HG02884 (cell line): ENCODE measurements at regions not wholly inside any gene's neighbourhood (a gene's known extent, or its start where the extent isn't known, plus 50 kb on each side); places are given as distances from the start of the nearest gene placed in this dataset.

Experiments used
- ATAC-seq: cut with Tn5 transposase; IDR thresholded peaks from one replicate; pipeline ENCODE4 v1.9.1; 2021; ENCODE audit warnings: mild to moderate bottlenecking, moderate library complexity; ENCODE audit not compliant: unreplicated experiment

DNA sequence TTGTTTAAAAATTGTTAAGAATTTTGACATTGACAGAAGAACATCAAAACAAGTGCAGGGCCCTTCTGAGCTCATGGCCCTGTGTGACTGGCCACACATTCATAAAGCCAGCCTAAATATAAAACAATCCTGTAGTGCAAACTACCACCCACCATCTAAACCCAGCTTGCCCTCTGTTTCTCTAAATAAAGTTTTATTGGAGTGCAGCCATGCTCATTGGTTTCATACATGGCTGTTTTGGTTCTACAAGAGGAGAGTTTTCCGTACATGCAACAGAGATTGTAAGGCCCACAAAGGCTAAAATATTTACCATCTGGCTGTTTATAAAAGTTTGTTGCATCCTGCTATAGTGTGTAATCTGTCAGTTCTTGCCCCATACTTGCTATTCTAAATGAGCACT lies 54.6 kb upstream of the TRIM24 start:
- ATAC-seq: no peak

- no peak for ATAC-seq
Measured at GRCh38 chr7:138407792-138408191, 52.3 kb upstream of the TRIM24 start.
